Hepatocyte (in vitro differentiated cells): ENCODE measurements at regions not wholly inside any gene's neighbourhood (a gene's known extent, or its start where the extent isn't known, plus 50 kb on each side); places are given as distances from the start of the nearest gene placed in this dataset.

Experiments used
- DNase-seq: peaks from one replicate; pipeline ENCODE4 v3.0.0-alpha.2; 2016; ENCODE audit warnings: low spot score
- H2AFZ ChIP-seq: fragments of 200-600 bp; sonication (generic); 2 replicates; pipeline ENCODE4 v1.6.0; 2016; ENCODE audit warnings: antibody characterized with exemption, mild to moderate bottlenecking
- H3K27ac ChIP-seq: fragments of 200-600 bp; sonication (generic); 2 replicates; pipeline ENCODE4 v1.5.1; 2016; ENCODE audit warnings: mild to moderate bottlenecking
- H3K27me3 ChIP-seq: fragments of 200-600 bp; sonication (generic); 2 replicates; pipeline ENCODE4 v1.6.1; 2016
- H3K36me3 ChIP-seq: fragments of 200-600 bp; sonication (generic); replicated peaks from 2 replicates; pipeline ENCODE4 v1.5.1; 2016; ENCODE audit warnings: low read depth; ENCODE audit not compliant: insufficient read depth
- H3K4me1 ChIP-seq: fragments of 200-600 bp; sonication (generic); 2 replicates; pipeline ENCODE4 v1.5.1; 2016; ENCODE audit warnings: mild to moderate bottlenecking, moderate library complexity; ENCODE audit not compliant: insufficient read depth
- H3K4me2 ChIP-seq: fragments of 200-600 bp; sonication (generic); 2 replicates; pipeline ENCODE4 v1.6.0; 2016
- H3K4me3 ChIP-seq: fragments of 200-600 bp; sonication (generic); 2 replicates; pipeline ENCODE4 v1.5.1; 2016; ENCODE audit warnings: mild to moderate bottlenecking
- H3K79me2 ChIP-seq: fragments of 200-600 bp; sonication (generic); 2 replicates; pipeline ENCODE4 v1.6.0; 2017; ENCODE audit warnings: mild to moderate bottlenecking
- H3K9me2 ChIP-seq: fragments of 200-600 bp; sonication (generic); replicated peaks from 2 replicates; pipeline ENCODE4 v1.6.0; 2017; ENCODE audit warnings: mild to moderate bottlenecking; ENCODE audit not compliant: insufficient read depth
- H3K9me3 ChIP-seq: fragments of 200-600 bp; sonication (generic); 2 replicates; pipeline ENCODE4 v1.5.1; 2016; ENCODE audit warnings: low read depth, mild to moderate bottlenecking
- H4K20me1 ChIP-seq: fragments of 200-600 bp; sonication (generic); 2 replicates; pipeline ENCODE4 v1.6.0; 2016; ENCODE audit warnings: mild to moderate bottlenecking; ENCODE audit not compliant: insufficient read depth, poor library complexity, severe bottlenecking
- EZH2 ChIP-seq: fragments of 200-600 bp; sonication (generic); IDR thresholded peaks from 2 replicates; pipeline ENCODE4 v1.6.1; 2016; ENCODE audit warnings: antibody characterized with exemption, mild to moderate bottlenecking, borderline replicate concordance
- EZH2phosphoT487 ChIP-seq: fragments of 200-600 bp; sonication (generic); IDR thresholded peaks from one replicate; pipeline ENCODE4 v1.6.1; 2018; ENCODE audit warnings: antibody characterized with exemption, mild to moderate bottlenecking, low read depth, moderate library complexity; ENCODE audit not compliant: unreplicated experiment, severe bottlenecking
- WGBS: methylation state at CpG from one replicate; pipeline ENCODE4 v1.1.6; 2016; ENCODE audit warnings: low lambda C conversion rate; ENCODE audit errors: missing lambda C conversion rate; 5-methylcytosine and 5-hydroxymethylcytosine counted together
- TF ChIP-seq, protein P1 (sequence below): fragments of 200-600 bp; sonication (generic); IDR thresholded peaks from 2 replicates; pipeline ENCODE4 v1.5.1; 2016; ENCODE audit warnings: antibody characterized with exemption, mild to moderate bottlenecking; ENCODE audit not compliant: poor library complexity

DNA sequence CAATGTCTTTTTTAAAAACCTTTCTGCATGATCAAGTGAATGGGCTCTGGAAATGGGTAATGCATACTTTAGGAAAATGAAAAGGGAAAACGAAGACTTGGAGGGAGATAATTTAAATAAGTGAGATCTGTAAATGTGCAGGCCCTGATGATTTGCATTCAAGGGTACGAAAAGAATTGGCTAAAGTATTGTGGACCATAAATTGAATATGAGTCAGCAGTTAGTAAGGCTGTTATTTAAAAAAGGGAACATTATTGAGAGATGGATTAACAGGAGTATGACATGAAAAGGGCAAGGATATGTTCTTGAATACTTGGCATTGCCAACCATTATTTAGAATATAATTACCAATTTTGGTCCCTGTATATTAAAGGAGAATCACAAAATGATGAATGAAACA is 125.5 kb downstream of the GPAT3 start:
- no peaks in the 10 kb centered on the region for H3K9me3 ChIP-seq
- no peaks in the 10 kb centered on the region for H3K27me3 ChIP-seq
- no peak overlapping the region for H3K27ac ChIP-seq
- H3K9me2 ChIP-seq, result no peaks in the 10 kb centered on the region
- no peaks in the 10 kb centered on the region for H4K20me1 ChIP-seq
- no peak for TF ChIP-seq EZH2
- TF ChIP-seq, protein P1, sequence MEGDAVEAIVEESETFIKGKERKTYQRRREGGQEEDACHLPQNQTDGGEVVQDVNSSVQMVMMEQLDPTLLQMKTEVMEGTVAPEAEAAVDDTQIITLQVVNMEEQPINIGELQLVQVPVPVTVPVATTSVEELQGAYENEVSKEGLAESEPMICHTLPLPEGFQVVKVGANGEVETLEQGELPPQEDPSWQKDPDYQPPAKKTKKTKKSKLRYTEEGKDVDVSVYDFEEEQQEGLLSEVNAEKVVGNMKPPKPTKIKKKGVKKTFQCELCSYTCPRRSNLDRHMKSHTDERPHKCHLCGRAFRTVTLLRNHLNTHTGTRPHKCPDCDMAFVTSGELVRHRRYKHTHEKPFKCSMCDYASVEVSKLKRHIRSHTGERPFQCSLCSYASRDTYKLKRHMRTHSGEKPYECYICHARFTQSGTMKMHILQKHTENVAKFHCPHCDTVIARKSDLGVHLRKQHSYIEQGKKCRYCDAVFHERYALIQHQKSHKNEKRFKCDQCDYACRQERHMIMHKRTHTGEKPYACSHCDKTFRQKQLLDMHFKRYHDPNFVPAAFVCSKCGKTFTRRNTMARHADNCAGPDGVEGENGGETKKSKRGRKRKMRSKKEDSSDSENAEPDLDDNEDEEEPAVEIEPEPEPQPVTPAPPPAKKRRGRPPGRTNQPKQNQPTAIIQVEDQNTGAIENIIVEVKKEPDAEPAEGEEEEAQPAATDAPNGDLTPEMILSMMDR, result no peak
- TF ChIP-seq EZH2phosphoT487, result no peak
- no peak overlapping the region for H2AFZ ChIP-seq
- H3K4me3 ChIP-seq, result no peak overlapping the region
- no peaks in the 10 kb centered on the region for H3K79me2 ChIP-seq
- H3K4me1 ChIP-seq, result no peaks in the 10 kb centered on the region
- H3K4me2 ChIP-seq, result no peak overlapping the region
- 75% methylated on average over 2 of the region's 2 CpGs for WGBS
- no peak for DNase-seq
- no peaks in the 10 kb centered on the region for H3K36me3 ChIP-seq

DNA sequence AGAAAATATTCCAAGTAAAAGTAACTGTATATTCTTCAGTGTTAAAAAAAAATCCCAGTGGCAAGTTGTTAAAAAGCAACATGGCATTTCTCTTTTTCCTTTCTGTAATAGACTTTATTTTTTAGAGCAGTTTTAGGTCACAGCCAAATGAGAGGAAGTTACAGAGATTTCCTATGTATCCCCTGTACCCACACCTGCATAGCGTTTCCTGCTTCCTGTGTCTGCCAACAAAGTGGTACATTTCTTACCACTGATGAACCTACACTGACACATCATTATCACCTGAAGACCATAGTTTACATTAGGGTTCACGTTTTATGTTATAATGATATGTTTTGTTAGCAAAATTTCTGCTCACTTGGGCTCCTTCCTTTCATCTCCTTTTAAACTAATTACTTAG is 124.7 kb downstream of the GPAT3 start:
- no peak overlapping the region for H3K4me2 ChIP-seq
- H3K4me1 ChIP-seq, result no peaks in the 10 kb centered on the region
- no peaks in the 10 kb centered on the region for H3K9me2 ChIP-seq
- no peaks in the 10 kb centered on the region for H3K79me2 ChIP-seq
- no peaks in the 10 kb centered on the region for H3K9me3 ChIP-seq
- H3K4me3 ChIP-seq, result no peak overlapping the region
- TF ChIP-seq, protein P1, result no peak
- TF ChIP-seq EZH2, result no peak
- H4K20me1 ChIP-seq, result no peaks in the 10 kb centered on the region
- no peaks in the 10 kb centered on the region for H3K36me3 ChIP-seq
- no peak overlapping the region for H2AFZ ChIP-seq
- DNase-seq, result no peak
- no peaks in the 10 kb centered on the region for H3K27me3 ChIP-seq
- WGBS, result 48% methylated on average over 2 of the region's 2 CpGs
- no peak overlapping the region for H3K27ac ChIP-seq

DNA sequence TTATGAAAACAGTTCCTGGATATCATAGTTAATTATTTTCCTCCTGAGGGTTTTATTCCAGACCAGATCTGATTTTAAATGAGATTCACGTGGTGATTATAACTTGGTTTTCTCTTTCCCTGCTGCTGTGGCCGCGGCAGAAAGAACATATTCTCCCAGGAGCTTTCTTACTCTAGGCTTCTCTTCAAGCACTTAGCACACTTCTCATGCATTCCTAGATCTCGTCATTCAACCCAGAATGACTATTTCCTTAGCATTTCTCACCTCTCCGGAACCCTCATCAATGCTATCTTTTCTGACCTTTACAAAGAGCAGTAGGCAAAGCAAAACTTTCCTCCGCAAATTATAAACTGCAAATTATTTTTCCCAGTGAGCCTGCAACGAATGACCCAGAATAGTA is 122.9 kb downstream of the GPAT3 start:
- no peak overlapping the region for H2AFZ ChIP-seq
- no peak overlapping the region for H3K4me3 ChIP-seq
- no peaks in the 10 kb centered on the region for H3K4me1 ChIP-seq
- H3K36me3 ChIP-seq, result no peaks in the 10 kb centered on the region
- H3K27ac ChIP-seq, result no peak overlapping the region
- H3K79me2 ChIP-seq, result no peaks in the 10 kb centered on the region
- TF ChIP-seq EZH2, result no peak
- TF ChIP-seq EZH2phosphoT487, result no peak
- TF ChIP-seq, protein P1, result no peak
- DNase-seq, result no peak
- no peak overlapping the region for H3K4me2 ChIP-seq
- no peaks in the 10 kb centered on the region for H3K27me3 ChIP-seq
- H3K9me2 ChIP-seq, result no peaks in the 10 kb centered on the region
- no peaks in the 10 kb centered on the region for H3K9me3 ChIP-seq
- no peaks in the 10 kb centered on the region for H4K20me1 ChIP-seq
- 80% methylated on average over 7 of the region's 7 CpGs for WGBS

DNA sequence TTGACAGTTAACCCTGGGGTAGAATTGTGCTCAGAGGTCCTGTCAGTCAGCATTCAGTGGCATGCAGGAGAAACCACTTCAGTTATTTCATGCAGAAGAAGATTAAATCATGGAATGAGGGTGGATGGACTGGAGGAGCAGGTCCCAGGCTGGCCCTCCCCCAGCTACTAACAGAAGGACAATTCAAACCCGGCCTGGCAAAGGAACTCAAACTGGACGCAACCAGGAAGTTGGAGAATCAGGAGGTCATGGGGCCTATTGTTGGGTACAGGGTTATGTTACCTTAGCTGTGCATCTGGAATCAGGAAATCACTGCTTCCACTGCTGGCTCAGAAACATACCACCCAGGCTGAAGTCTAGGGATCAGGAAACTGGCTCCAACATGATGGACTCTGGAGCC is 121.4 kb downstream of the GPAT3 start:
- Histone ChIP-seq H3K27ac (no peak overlapping the region), H3K4me2 (no peak overlapping the region), H4K20me1 (no peaks in the 10 kb centered on the region), H3K79me2 (no peaks in the 10 kb centered on the region), H2AFZ (no peak overlapping the region), H3K4me1 (no peaks in the 10 kb centered on the region), H3K4me3 (no peak overlapping the region), H3K9me2 (no peaks in the 10 kb centered on the region), H3K27me3 (no peaks in the 10 kb centered on the region), H3K9me3 (no peaks in the 10 kb centered on the region), H3K36me3 (no peaks in the 10 kb centered on the region)
- WGBS, result 93% methylated on average over 2 of the region's 2 CpGs
- no peak for DNase-seq
- TF ChIP-seq, protein P1, result no peak
- TF ChIP-seq EZH2phosphoT487 (no peak), EZH2 (no peak)
